DMS 273 (cell line): ENCODE measurements at regions not wholly inside any gene's neighbourhood (a gene's known extent, or its start where the extent isn't known, plus 50 kb on each side); places are given as distances from the start of the nearest gene placed in this dataset.
A peak's percentile ranks its signal among the peaks of the same experiment; 100 is the strongest.

Experiments used
- DNase-seq: peaks from one replicate; lab custom pipeline; 2025; ENCODE audit not compliant: unreplicated experiment; lab: John Stamatoyannopoulos, UW

DNA sequence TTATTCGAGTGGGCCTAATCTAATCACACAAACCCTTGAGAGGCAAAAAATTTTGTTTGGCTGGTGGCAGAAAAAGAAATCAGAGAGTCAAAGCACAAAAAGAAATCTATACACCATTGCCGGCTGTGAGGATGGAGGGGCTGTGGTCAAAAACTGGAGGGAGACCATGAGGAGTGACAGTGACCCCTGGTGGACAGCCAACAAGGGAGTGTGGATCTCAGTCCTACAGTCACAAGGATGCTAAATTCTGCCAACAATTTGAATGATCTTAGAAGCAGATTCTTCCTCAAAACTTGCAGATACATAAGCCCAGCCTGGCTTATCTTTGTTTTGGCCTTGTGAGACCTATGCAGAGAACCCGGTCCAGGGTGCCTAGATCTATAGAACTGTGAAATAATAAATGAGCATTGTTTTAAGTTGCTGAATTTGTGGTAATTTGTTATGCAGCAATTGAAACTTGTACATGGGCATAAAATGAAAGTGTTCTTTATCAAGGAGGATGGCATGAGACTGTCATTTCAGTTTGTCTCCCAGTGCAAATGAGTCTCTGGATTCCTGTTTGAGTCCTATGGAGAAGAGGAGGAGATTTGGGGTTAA lies 103.0 kb upstream of the ARHGEF26 start:
- DNase-seq: peak; percentile 62

DNA sequence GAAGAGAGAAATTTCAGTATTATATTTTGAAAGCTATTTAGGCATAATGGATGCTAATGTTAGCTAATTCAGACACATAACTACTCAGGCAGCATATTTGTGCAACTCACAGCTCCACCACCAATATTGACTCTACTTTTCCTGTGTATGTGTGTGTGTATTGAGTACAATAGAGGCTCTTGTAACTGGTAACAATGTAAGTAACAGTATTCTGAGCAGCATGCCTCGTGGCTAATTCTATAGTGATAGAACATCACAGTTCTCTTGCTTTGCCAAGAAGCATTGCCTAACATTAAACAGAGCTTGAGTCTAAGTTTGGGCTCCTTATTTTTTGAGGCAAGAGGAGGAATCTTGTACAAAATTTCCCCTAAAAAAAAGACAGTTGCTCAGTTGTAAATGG lies 98.6 kb upstream of the ARHGEF26 start:
- no peak for DNase-seq

DNA sequence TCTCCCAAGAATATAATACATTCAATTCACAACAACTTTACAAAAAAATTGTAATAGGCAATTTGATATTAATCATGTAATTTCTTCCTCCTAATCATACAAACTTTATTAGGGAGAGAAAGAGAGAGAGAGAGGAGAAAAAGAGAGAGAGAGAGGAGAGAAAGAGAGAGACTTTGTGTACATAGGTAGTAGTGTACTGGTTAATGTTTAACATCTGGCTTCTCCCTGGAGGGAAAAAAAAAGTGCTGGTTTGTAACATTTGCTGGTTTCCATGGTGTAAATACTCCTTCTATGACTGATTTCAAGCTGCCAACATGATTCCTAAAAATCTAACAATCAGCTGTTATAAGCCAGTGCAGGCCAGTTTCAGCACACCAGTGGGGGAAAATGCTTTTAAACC lies 98.0 kb upstream of the ARHGEF26 start:
- DNase-seq: no peak

DNA sequence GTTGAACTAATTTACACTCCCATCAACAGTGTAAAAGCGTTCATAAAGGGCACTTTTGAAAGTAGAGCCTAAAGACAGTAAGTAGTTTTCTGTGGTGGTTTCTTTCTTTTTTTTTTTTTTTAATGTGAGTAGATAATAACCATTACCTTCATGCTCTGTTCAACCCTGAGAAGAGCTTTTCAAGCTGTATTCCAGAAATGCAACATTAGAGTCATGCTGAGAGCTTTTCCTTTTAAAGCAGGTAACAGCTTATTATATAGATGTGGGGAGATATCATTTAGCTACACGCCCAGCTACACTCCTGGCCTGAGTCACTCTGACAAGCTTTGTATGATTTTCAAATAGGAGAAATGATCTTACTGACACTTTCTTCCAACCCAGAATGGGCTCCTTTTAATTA lies 96.2 kb upstream of the ARHGEF26 start:
- DNase-seq: no peak

DNA sequence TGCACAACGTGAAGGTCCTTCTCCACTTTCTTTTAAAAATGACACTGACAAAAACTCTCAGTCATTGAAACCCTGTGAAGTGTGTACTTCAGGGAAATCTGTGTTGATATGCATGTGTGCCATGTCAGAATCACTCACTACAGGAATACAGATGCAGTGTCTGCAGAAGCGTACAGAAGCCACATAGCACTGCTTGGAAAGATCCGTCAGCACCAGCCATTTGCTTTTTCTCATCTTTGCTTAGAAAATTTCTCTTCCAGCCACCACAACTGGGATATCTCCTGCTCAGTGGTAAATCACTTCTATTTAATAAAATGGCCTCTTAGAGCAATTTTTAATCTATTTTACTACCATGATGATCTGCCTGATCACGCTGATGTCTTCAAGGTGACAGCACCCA lies 91.3 kb upstream of the ARHGEF26 start:
- DNase-seq: no peak

DNA sequence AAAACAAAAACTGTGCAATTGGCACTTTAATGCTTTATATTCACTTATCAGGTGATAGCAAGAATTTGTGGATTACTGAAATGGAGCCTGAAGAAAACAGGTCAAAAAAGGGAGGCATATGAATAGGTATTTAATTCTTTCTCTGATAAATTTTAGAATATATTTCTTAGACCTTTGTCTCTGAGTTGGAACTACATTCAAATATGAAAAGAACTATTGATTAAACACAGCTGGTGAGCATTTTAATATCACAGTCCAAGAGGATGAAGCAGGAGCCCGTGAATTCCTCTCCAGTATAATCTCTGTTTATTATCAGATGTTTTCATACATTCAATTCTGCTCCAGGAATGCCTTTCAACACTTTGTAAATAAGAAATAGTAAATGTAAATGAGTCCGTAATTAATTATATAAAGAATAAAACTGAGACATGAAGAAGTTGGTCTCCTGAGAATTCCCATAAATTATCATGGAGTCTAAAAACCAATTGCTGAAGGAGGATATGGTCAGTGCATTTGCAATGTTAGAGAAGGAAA lies 86.3 kb upstream of the ARHGEF26 start:
- DNase-seq: no peak

DNA sequence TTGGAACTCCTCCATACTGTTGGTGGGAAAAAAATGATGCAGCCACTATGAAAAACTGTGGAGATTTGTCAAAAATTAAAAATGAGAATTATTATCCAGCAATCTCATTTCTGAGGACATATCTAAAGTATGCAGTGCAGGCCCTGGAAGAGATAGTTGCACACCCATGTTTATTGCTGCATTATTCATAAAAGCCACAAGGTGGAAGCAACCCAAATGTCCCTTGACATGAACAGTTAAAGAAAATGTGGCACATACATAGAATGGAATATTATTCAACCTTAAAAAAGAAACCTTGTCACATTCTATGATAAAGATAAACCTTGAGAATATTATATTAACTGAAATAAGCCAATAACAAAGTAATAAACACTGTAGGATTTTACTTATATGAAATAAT lies 80.9 kb upstream of the ARHGEF26 start:
- DNase-seq: peak; percentile 60

DNA sequence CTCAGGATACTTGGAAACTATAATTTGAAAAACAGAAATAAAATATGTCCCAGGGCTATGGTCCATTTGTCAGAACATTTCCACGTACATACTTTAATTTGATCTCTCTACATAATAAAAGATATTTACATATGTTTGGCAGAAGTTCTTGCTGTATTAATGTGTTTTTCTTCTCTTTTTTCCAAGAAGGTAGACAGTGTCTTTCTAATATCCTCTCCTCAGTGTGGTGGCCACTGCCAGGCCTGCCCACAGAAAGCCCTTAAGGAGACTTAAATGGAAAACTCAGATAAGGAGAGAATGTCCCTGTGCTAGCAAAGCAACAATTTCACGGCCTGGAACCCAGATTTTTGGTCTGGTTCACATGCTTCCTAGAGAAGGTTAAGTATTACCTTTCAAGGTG lies 76.5 kb upstream of the ARHGEF26 start:
- no peak for DNase-seq

DNA sequence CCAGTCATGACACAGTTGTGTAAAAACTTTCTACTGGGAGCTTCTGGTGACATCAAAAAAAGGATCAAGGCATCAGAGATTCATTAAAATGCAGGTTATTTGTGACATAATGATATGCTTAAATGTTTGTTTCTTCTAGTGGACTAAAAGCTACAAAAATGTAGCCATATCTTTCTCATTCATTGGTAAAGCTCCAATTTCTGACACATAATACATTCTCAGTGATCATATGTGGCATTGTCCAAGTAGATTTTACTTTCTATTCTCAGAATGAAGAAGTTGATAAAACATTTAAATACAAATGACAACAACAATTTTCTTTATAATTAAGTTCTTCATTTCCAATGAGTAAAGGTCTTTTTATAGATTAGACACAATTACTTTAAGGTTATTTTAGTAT lies 71.0 kb upstream of the ARHGEF26 start:
- no peak for DNase-seq

DNA sequence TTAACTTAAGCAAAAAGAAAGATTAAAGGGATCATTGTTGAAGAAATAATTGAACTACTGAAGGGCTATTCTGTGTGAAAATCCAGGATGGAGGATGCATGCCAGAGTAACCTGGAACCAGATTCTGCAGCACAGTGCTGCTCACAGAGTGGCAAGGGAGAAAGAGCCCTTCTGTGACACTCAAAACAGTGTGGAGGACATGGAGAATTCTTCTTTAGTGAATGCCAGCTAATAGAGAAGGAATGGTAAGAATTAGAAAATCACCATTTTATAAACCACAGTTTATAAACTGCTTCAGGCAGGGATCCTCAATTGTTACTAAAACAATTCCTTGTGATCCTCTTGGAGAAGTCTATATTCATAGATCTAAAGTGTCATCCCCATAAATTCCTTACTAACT lies 70.4 kb upstream of the ARHGEF26 start:
- DNase-seq: no peak

DNA sequence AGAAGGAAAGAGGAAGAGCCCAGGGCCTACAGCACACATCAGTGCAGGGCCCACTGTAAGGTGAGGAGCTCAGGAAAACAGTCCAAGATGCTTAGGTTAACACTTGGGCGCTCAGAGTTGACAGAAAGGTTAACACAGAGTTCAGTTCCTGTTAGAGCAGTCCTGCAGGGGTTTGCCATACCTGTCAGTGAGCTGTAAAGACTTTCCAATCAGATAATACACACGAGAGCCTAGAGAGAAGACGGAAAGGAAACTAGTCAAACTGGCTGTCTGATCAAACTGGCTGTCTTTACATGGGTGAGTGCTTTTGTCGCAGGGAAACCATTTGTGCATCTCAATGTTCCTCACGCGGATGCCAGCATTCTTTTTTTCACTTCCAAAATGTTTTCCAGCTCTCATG lies 61.4 kb upstream of the ARHGEF26 start:
- no peak for DNase-seq

DNA sequence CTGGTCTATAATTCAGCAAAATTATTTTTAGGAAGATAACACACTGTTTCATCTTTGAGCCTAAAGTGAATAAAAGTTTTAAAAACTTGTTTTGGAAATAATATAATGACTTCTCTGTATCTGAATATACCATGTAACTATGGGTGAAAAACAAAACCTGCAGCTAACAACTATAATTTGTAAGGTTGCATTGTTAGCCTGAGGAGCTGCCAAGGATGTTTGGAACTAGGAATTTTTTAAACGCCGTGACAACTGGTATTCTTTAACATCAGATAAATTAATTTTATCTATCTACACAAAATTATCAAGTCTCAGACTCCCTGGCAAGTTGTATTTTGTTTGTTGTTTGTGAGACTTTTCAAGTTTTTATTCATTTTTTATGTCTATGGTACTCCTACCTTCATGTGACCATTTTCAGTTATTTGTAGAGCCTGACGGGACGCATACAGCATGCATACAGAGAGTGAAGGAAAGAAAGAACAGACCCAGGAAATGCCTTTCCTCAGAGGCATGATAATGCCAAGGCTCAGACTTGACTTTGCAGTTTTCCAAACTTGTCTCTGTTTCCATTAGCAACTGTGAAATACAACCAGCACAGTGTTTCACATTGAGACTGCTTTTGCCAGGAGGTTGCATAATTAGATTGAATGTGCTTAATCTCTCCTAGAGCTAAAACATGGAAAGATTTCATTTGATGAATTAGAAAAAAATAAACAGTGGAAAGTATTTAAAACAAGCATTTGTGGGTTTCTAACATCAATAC lies 60.8 kb upstream of the ARHGEF26 start:
- peak; percentile 9 for DNase-seq

DNA sequence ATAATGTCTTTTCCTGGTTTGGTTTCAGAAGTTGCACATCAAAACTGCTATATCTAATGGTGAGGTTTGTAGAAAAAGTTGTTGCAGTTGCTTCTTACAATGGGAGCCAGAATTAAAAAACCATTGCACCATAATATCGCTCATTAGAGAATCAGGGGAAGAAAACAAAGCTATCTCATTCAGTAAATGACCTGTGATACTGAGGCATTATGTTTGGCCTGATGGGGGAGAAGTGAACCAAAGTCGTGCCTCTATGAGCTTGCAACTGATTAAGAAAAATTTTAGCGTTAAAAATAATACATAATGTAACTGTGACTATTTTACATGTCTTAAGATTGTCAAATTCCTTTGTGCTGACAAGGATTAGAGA lies 60.2 kb upstream of the ARHGEF26 start:
- DNase-seq: no peak

DNA sequence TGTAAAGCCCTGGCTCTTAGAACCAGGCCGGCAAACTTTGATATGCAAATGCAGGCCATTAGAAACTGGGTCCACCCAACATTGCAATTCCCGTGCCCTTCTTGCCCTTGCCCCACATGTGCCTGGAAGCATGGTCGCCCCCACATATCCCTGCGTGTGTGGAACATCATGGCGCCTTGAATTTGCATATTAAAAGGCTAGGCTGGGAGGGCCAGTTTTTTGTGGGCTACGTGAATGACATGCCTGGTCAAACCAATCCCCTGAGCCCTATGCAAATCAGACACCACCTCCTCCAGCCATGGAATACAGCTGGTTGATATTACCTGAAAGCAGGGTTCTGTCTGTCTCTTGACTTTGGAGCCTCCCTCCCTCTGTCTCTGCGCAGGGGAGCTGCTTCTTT lies 58.7 kb upstream of the ARHGEF26 start:
- no peak for DNase-seq

DNA sequence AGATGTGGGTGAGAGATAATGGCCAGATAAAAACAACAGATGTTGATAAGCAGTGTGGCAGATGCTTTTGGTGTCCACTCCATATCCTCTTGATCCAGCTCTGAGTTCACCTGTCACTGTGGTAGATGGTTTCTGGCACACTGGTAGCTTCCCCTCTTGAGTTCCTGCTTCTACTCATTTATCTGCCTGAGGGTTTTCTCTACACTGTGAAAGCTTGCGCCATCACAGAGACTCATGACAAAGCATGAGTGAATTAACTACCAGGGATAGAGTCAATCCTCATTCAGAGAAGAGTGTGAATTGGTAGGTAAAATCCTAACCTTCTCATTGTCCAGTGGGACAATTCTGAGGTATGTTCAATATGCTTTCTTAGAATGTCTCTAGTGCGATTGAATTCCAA lies 50.0 kb upstream of the ARHGEF26 start:
- no peak for DNase-seq
